K562 (cell line): ENCODE measurements at regions not wholly inside any gene's neighbourhood (a gene's known extent, or its start where the extent isn't known, plus 50 kb on each side); places are given as distances from the start of the nearest gene placed in this dataset.

ENCODE experiments used
- ATAC-seq: fragments of 200-7000 bp; cut with Tn5 transposase; 3 replicates; pipeline ENCODE4 v1.9.1; 2020; ENCODE audit warnings: moderate library complexity
- BruUV-seq: library from RNA; stranded (reverse); fragments of 400-500 nt; replicated peaks from 2 replicates; lab custom pipeline; 2021; lab: Mats Ljungman, UMichigan
- CTCF ChIA-PET: fragments of 300-600 bp; formaldehyde crosslinking; extraction: SDS; loops from one replicate; lab custom pipeline; 2021; ENCODE audit warnings: low intra/inter-chr PET ratio; lab: Yijun Ruan, JAX
- POLR2A ChIA-PET: fragments of 300-600, 350-650 bp; sonication (Branson Sonifier 250); formaldehyde crosslinking; extraction: SDS; loops from one replicate; lab custom pipeline; 2021; ENCODE audit warnings: antibody characterized with exemption, inconsistent platforms; lab: Yijun Ruan, JAX
- DNase-seq, 4 experiments: peaks; one replicate each; pipeline versions ENCODE4 v3.0.0 to v3.0.0-alpha.2; 2011 to 2018; ENCODE audit warnings: low spot score in 3 of 4, mixed read lengths in 3 of 4; ENCODE audit errors: extremely low read depth in 1 of 4
- FAIRE-seq: peaks from 2 replicates; lab custom pipeline; 2011; peaks lifted over from hg19 to GRCh38; lab: Jason Lieb, UNC
- H2AFZ ChIP-seq: 2 replicates; pipeline ENCODE4 v1.6.0; 2011; ENCODE audit warnings: low read depth, low read length, control low read depth, inconsistent platforms
- H3K27ac ChIP-seq: fragments of 200-600 bp; 3 replicates; pipeline ENCODE4 v1.8.0; 2011; ENCODE audit warnings: low read depth, mild to moderate bottlenecking, control low read depth, inconsistent platforms, low read length, moderate library complexity, mixed read lengths; ENCODE audit errors: extremely low read depth
- H3K27me3 ChIP-seq, 2 experiments: fragments of 300-600 bp in 1 of 2; 2 replicates in 1 of 2; 3 replicates in 1 of 2; pipeline versions ENCODE4 v1.6.0 to v1.8.0; 2011; ENCODE audit warnings: inconsistent platforms in 2 of 2, low read length in 2 of 2, mild to moderate bottlenecking in 1 of 2, mixed read lengths in 1 of 2, moderate library complexity in 1 of 2; ENCODE audit not compliant: control insufficient read depth in 2 of 2, insufficient read depth in 2 of 2
- H3K36me3 ChIP-seq: fragments of 300-600 bp; 3 replicates; pipeline ENCODE4 v1.8.0; 2011; ENCODE audit warnings: mild to moderate bottlenecking, low read length, inconsistent platforms; ENCODE audit not compliant: control insufficient read depth, insufficient read depth
- H3K4me1 ChIP-seq, 2 experiments: fragments of 200-600 bp in 1 of 2; replicated peaks in 1 of 2; 2 replicates in 1 of 2; 3 replicates in 1 of 2; pipeline versions ENCODE4 v1.5.1 to v1.8.0; 2011; ENCODE audit warnings: inconsistent platforms in 2 of 2, low read length in 2 of 2, mild to moderate bottlenecking in 1 of 2, mixed read lengths in 1 of 2, moderate library complexity in 1 of 2; ENCODE audit not compliant: control insufficient read depth in 2 of 2, insufficient read depth in 2 of 2
- H3K4me2 ChIP-seq: 2 replicates; pipeline ENCODE4 v1.6.1; 2011; ENCODE audit warnings: low read length, control low read depth, inconsistent platforms, mixed read lengths; ENCODE audit not compliant: insufficient read depth
- H3K4me3 ChIP-seq: fragments of 200-600 bp; sonication (generic), shearing (Covaris generic); 2 replicates; pipeline ENCODE4 v1.5.1; 2016; ENCODE audit warnings: control low read depth, inconsistent platforms
- H3K79me2 ChIP-seq: fragments of 200-600 bp; 3 replicates; pipeline ENCODE4 v1.8.0; 2011; ENCODE audit warnings: low read length, inconsistent platforms; ENCODE audit not compliant: control insufficient read depth, insufficient read depth
- H3K9ac ChIP-seq, 2 experiments: 2 replicates each; pipeline versions ENCODE4 v1.6.0 to v1.6.1; 2011; ENCODE audit warnings: low read depth in 2 of 2, low read length in 2 of 2, control low read depth in 1 of 2, inconsistent platforms in 1 of 2, mild to moderate bottlenecking in 1 of 2, mixed read lengths in 1 of 2; ENCODE audit not compliant: insufficient read depth in 1 of 2
- H3K9me1 ChIP-seq: one replicate; pipeline ENCODE4 v1.6.0; 2011; ENCODE audit warnings: inconsistent platforms, mild to moderate bottlenecking, low read length, moderate library complexity; ENCODE audit not compliant: control insufficient read depth, insufficient read depth
- H3K9me3 ChIP-seq: replicated peaks from 2 replicates; pipeline ENCODE4 v1.5.1; 2011; ENCODE audit warnings: low read depth, low read length, inconsistent platforms; ENCODE audit not compliant: control insufficient read depth, insufficient read depth
- H4K20me1 ChIP-seq: replicated peaks from 2 replicates; pipeline ENCODE4 v1.6.1; 2011; ENCODE audit warnings: low read length, inconsistent platforms, mixed read lengths; ENCODE audit not compliant: control insufficient read depth, insufficient read depth
- ARHGAP35 ChIP-seq: fragments of 450-650 bp; IDR thresholded peaks from 2 replicates; pipeline ENCODE4 v1.6.1; 2018; ENCODE audit not compliant: partially characterized antibody
- HDAC3 ChIP-seq: fragments of 450-650 bp; IDR thresholded peaks from 2 replicates; pipeline ENCODE4 v1.6.1; 2018; ENCODE audit warnings: borderline replicate concordance, mild to moderate bottlenecking, moderate library complexity; ENCODE audit not compliant: partially characterized antibody
- IFI16 ChIP-seq: fragments of 250-450 bp; sonication (Bioruptor Pico); IDR thresholded peaks from 2 replicates; pipeline ENCODE4 v2.1.2; 2022; ENCODE audit warnings: mild to moderate bottlenecking, inconsistent platforms
- SREBF2 ChIP-seq: sonication (generic); formaldehyde crosslinking; IDR thresholded peaks from 2 replicates; pipeline ENCODE4 v1.4.0; 2020; ENCODE audit warnings: mild to moderate bottlenecking, missing genetic modification reagents
- STAT5B ChIP-seq: fragments of 250-450 bp; sonication (Bioruptor Pico); IDR thresholded peaks from 2 replicates; pipeline ENCODE4 v1.8.0; 2021; ENCODE audit warnings: mild to moderate bottlenecking, inconsistent platforms
- ZNF407 ChIP-seq: fragments of 450-650 bp; IDR thresholded peaks from 2 replicates; pipeline ENCODE4 v1.6.1; 2016; ENCODE audit warnings: low read depth
- ZNF766 ChIP-seq: fragments of 200-800 bp; sonication (Bioruptor generic); conservative IDR thresholded peaks from 2 replicates; pipeline ENCODE4 v1.6.1; 2016; ENCODE audit warnings: missing genetic modification characterization, missing compliant biosample characterization
- WGBS: fragments of 100-300 bp; shearing (Covaris generic); methylation state at CpG from one replicate; pipeline ENCODE4 v1.1.6; 2016; ENCODE audit warnings: low coverage, mixed read lengths; ENCODE audit not compliant: insufficient coverage; ENCODE audit errors: missing lambda C conversion rate; 5-methylcytosine and 5-hydroxymethylcytosine counted together
- in situ Hi-C: fragments of 300-500 bp; cut with MboI; formaldehyde crosslinking; loops from 4 replicates; pipeline ENCODE4 v1.15.0; 2018; ENCODE audit warnings: inconsistent platforms, mixed read lengths
- intact Hi-C: fragments of 100-400 bp; cut with micrococcal nuclease; formaldehyde crosslinking; loops from 2 replicates; pipeline ENCODE4 v1.14.2; 2022
- TF ChIP-seq, protein P1 (sequence below): fragments of 250-450 bp; sonication (Bioruptor Pico); IDR thresholded peaks from 2 replicates; pipeline ENCODE4 v1.8.0; 2022; ENCODE audit warnings: moderate library complexity, mild to moderate bottlenecking, inconsistent platforms

GRCh38 chr6:168858926-168859325 lies 394.7 kb downstream of the THBS2 start (continued):
- no peak for TF ChIP-seq ZNF407

DNA sequence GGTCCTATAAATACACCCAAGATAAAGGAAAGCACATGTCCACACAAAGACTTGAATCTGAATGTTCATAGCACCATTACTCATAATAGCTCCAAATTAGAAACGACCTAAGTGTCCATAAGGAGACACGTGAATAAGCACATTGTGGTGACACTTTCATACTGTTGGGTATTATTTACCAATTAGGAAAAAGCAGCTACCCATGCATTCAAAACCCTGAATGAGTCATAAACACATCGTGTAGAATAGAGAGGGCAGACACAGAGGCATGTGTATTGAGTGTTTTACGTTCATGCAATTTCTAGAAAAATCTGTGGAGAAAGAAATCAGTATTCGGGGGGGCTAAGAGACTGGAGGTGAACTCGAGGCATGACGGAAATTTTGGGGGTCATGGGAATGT lies 396.7 kb downstream of the THBS2 start:
- in situ Hi-C loops (no loop called here), intact Hi-C loops (no loop called here)
- Histone ChIP-seq H3K27me3 (peaks cover 22 to 30% of the 10 kb centered on the region in 2 experiments; a peak in 4 of 5 replicates), H3K9ac (no peak overlapping the region), H3K4me2 (no peak overlapping the region), H3K9me1 (no peaks in the 10 kb centered on the region), H3K4me1 (no peaks in the 10 kb centered on the region), H3K27ac (no peak overlapping the region), H3K9me3 (no peaks in the 10 kb centered on the region), H3K4me3 (no peak overlapping the region), H4K20me1 (no peaks in the 10 kb centered on the region), H3K36me3 (no peaks in the 10 kb centered on the region), H2AFZ (no peak overlapping the region), H3K79me2 (no peaks in the 10 kb centered on the region)
- TF ChIP-seq SREBF2 (CRISPR knock-in tag) (no peak), IFI16 (CRISPR knock-in tag) (no peak), ZNF766 (CRISPR knock-in tag) (no peak), STAT5B (CRISPR knock-in tag) (no peak), HDAC3 (no peak), ARHGAP35 (no peak)
- TF ChIP-seq, protein P1, sequence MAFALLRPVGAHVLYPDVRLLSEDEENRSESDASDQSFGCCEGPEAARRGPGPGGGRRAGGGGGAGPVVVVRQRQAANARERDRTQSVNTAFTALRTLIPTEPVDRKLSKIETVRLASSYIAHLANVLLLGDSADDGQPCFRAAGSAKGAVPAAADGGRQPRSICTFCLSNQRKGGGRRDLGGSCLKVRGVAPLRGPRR (CRISPR knock-in tag) = no peak
- ATAC-seq = no peak
- no peak for DNase-seq
- ChIA-PET CTCF (no interaction called here), POLR2A (no interaction called here)
- BruUV-seq = no TSS peak
- no peak for FAIRE-seq
- under 1% methylated on average over 7 of the region's 7 CpGs for WGBS
